ENCODE measurements at regions not wholly inside any gene's neighbourhood (a gene's known extent, or its start where the extent isn't known, plus 50 kb on each side); places are given as distances from the start of the nearest gene placed in this dataset.
A peak's percentile ranks its signal among the peaks of the same experiment; 100 is the strongest.

GRCh38 chr2:194002699-194003368 lies 1654.2 kb upstream of the SLC39A10 start:
- no TSS peak for BruUV-seq (replicated peaks)
- Histone ChIP-seq H3K4me3 (replicated peaks in 1 of 3; ENCODE audit: insufficient read depth in 1 of 3, low read depth in 2 of 3, low read length in 3 of 3) (no peak overlapping the region), H3K9me3 (ENCODE audit: low read length) (peaks cover 11% of the 10 kb centered on the region; the same call in 1 of the 2 replicates), H3K4me2 (ENCODE audit: low read depth, low read length) (no peak overlapping the region), H3K9ac (ENCODE audit: insufficient read depth, low read depth, low read length) (no peak overlapping the region), H4K20me1 (ENCODE audit: insufficient read depth, low read length) (no peaks in the 10 kb centered on the region), H2AFZ (ENCODE audit: low read length) (no peak overlapping the region), H3K27me3 (ENCODE audit: control insufficient read depth in 1 of 2, insufficient read depth in 2 of 2, low read length in 2 of 2) (no peaks in the 10 kb centered on the region), H3K27ac (ENCODE audit: extremely low read length, insufficient read depth, low read length) (no peak overlapping the region), H3K79me2 (ENCODE audit: insufficient read depth, low read length) (no peaks in the 10 kb centered on the region), H3K4me1 (ENCODE audit: insufficient read depth, low read length) (no peaks in the 10 kb centered on the region), H3K36me3 (replicated peaks in 1 of 2; ENCODE audit: control insufficient read depth in 1 of 2, insufficient read depth in 2 of 2, low read length in 2 of 2) (no peaks in the 10 kb centered on the region)
- DNase-seq (ENCODE audit: low spot score), result no peak
- FAIRE-seq, result no peak
- ChIA-PET CTCF (ENCODE audit: low intra/inter-chr PET ratio, low total read pairs) (no interaction called here), POLR2A (no interaction called here)
- TF ChIP-seq ZNF850 (CRISPR knock-in tag; conservative IDR thresholded peaks at IDR 0.05) (peak; percentile 73; the same call in 1 of the 2 replicates), KAT7 (CRISPR knock-in tag; IDR thresholded peaks at IDR 0.05; ENCODE audit: borderline replicate concordance) (no peak)
- no peak; the same call in 2 of the 3 replicates for ATAC-seq
- intact Hi-C loops (cut with micrococcal nuclease; ENCODE audit: unreplicated experiment), result no loop called here
- WGBS (ENCODE audit: low lambda C conversion rate), result 22% methylated on average over 7 of the region's 23 CpGs
- in situ Hi-C loops (cut with HindIII; ENCODE audit: extremely low pct_ligation_motif_present, low pct_unique_long_range_greater_than_20kb), result no loop called here

- H3K9me3 ChIP-seq (ENCODE audit: low read length), result no peaks in the 10 kb centered on the region
- H3K4me2 ChIP-seq (ENCODE audit: low read depth, low read length), result no peak overlapping the region
- no peaks in the 10 kb centered on the region for H4K20me1 ChIP-seq (ENCODE audit: insufficient read depth, low read length)
- CTCF ChIA-PET (ENCODE audit: low intra/inter-chr PET ratio, low total read pairs), result no interaction called here
- TF ChIP-seq ZBTB40 (IDR thresholded peaks at IDR 0.05) (peak; percentile 84), ZBTB40 (CRISPR knock-in tag; IDR thresholded peaks at IDR 0.05) (no peak), ZBTB21 (CRISPR knock-in tag; IDR thresholded peaks at IDR 0.05) (no peak)
- WGBS (ENCODE audit: low lambda C conversion rate), result 25% methylated on average over 4 of the region's 4 CpGs
- no peak overlapping the region for H3K27ac ChIP-seq (ENCODE audit: extremely low read length, insufficient read depth, low read length)
- POLR2A ChIA-PET, result no interaction called here
- BruUV-seq (replicated peaks), result no TSS peak
- FAIRE-seq (no peak), DNase-seq (ENCODE audit: low spot score) (no peak), ATAC-seq (no peak)
- in situ Hi-C loops (cut with HindIII; ENCODE audit: extremely low pct_ligation_motif_present, low pct_unique_long_range_greater_than_20kb) (no loop called here), intact Hi-C loops (cut with micrococcal nuclease; ENCODE audit: unreplicated experiment) (no loop called here)
- H3K36me3 ChIP-seq (replicated peaks in 1 of 2; ENCODE audit: control insufficient read depth in 1 of 2, insufficient read depth in 2 of 2, low read length in 2 of 2), result no peaks in the 10 kb centered on the region
- H3K9ac ChIP-seq (ENCODE audit: insufficient read depth, low read depth, low read length), result no peak overlapping the region
- H3K27me3 ChIP-seq (ENCODE audit: control insufficient read depth in 1 of 2, insufficient read depth in 2 of 2, low read length in 2 of 2), result no peaks in the 10 kb centered on the region
- no peaks in the 10 kb centered on the region for H3K79me2 ChIP-seq (ENCODE audit: insufficient read depth, low read length)
- no peak overlapping the region for H3K4me3 ChIP-seq (replicated peaks in 1 of 3; ENCODE audit: insufficient read depth in 1 of 3, low read depth in 2 of 3, low read length in 3 of 3)
- no peaks in the 10 kb centered on the region for H3K4me1 ChIP-seq (ENCODE audit: insufficient read depth, low read length)
- no peak overlapping the region for H2AFZ ChIP-seq (ENCODE audit: low read length)
Measured at GRCh38 chr2:193990868-193991267, 1666.2 kb upstream of the SLC39A10 start.
